Activated CD8-positive, alpha-beta memory T cell treated with anti-CD3 and anti-CD28 coated beads for 4 hours (primary cell): ENCODE measurements at regions not wholly inside any gene's neighbourhood (a gene's known extent, or its start where the extent isn't known, plus 50 kb on each side); places are given as distances from the start of the nearest gene placed in this dataset.
"Not testable (repeated sequence)": the region's sequence is repeated elsewhere in the genome, so short reads cannot be mapped to it uniquely, and the experiment has no call there.

Experiments used
- DNase-seq, 2 donors: peaks; one replicate each; pipeline ENCODE4 v3.0.0-alpha.2; 2020; ENCODE audit warnings: low read depth in 2 of 2

GRCh38 chr1:47594627-47595026 lies 156.8 kb downstream of the FOXD2 start:
- DNase-seq = no peak

- no peak for DNase-seq
Measured at GRCh38 chr1:47596328-47596727, 158.5 kb downstream of the FOXD2 start.

GRCh38 chr1:47598357-47598756 lies 160.5 kb downstream of the FOXD2 start:
- no peak for DNase-seq

- no peak for DNase-seq
Measured at GRCh38 chr1:47599777-47600176, 161.9 kb downstream of the FOXD2 start.

- not testable (repeated sequence) for DNase-seq
Measured at GRCh38 chr1:47602491-47602890, 164.6 kb downstream of the FOXD2 start.

- DNase-seq = not testable (repeated sequence)
Measured at GRCh38 chr1:47604869-47605268, 167.0 kb downstream of the FOXD2 start.

- DNase-seq = no peak
Measured at GRCh38 chr1:47608296-47608875, 170.5 kb downstream of the FOXD2 start.

- DNase-seq = no peak
Measured at GRCh38 chr1:47611992-47612391, 174.1 kb downstream of the FOXD2 start.

GRCh38 chr1:47612819-47613218 lies 175.0 kb downstream of the FOXD2 start:
- DNase-seq = no peak

- no peak for DNase-seq
Measured at GRCh38 chr1:47616036-47616435, 178.2 kb downstream of the FOXD2 start.

- DNase-seq = no peak
Measured at GRCh38 chr1:47616906-47617305, 179.1 kb downstream of the FOXD2 start.

- DNase-seq = no peak
Measured at GRCh38 chr1:47617381-47618221, 179.8 kb downstream of the FOXD2 start.

- DNase-seq = no peak
Measured at GRCh38 chr1:47618222-47618720, 180.4 kb downstream of the FOXD2 start.

GRCh38 chr1:47618830-47619229 lies 181.0 kb downstream of the FOXD2 start:
- no peak for DNase-seq

- DNase-seq = no peak
Measured at GRCh38 chr1:47621483-47621882, 183.6 kb downstream of the FOXD2 start.

- DNase-seq = no peak
Measured at GRCh38 chr1:47621977-47622376, 184.1 kb downstream of the FOXD2 start.

GRCh38 chr1:47622776-47623556 lies 185.1 kb downstream of the FOXD2 start:
- DNase-seq = no peak

GRCh38 chr1:47623557-47623940 lies 185.7 kb downstream of the FOXD2 start:
- DNase-seq = no peak

- DNase-seq = no peak
Measured at GRCh38 chr1:47624531-47624930, 186.7 kb downstream of the FOXD2 start.

- DNase-seq = no peak
Measured at GRCh38 chr1:47627016-47627415, 189.2 kb downstream of the FOXD2 start.

- DNase-seq = no peak
Measured at GRCh38 chr1:47627471-47628370, 189.9 kb downstream of the FOXD2 start.
